Tibial artery (tissue), 4 donors: ENCODE measurements at regions not wholly inside any gene's neighbourhood (a gene's known extent, or its start where the extent isn't known, plus 50 kb on each side); places are given as distances from the start of the nearest gene placed in this dataset.
"Not testable (repeated sequence)": the region's sequence is repeated elsewhere in the genome, so short reads cannot be mapped to it uniquely, and the experiment has no call there.

ENCODE experiments used
- DNase-seq, 2 donors: peaks; one replicate each; pipeline ENCODE4 v3.0.0-alpha.2; 2019
- H3K27ac ChIP-seq, 2 donors: fragments of 200-600 bp; sonication (generic) in 1 of 2; 1 replicate in 1 of 2; 2 replicates in 1 of 2; pipeline ENCODE4 v1.5.1; 2018 to 2019; ENCODE audit warnings: mild to moderate bottlenecking in 1 of 2
- H3K27me3 ChIP-seq, 2 donors: fragments of 200-600 bp; sonication (generic) in 1 of 2; one replicate each; pipeline versions ENCODE4 v1.5.1 to v1.6.0; 2016 to 2019
- H3K36me3 ChIP-seq, 3 donors: fragments of 200-600 bp; sonication (generic) in 2 of 3; one replicate each; pipeline ENCODE4 v1.5.1; 2016 to 2019; ENCODE audit warnings: mild to moderate bottlenecking in 2 of 3
- H3K4me1 ChIP-seq, 4 donors: fragments of 200-600 bp; sonication (generic) in 2 of 4; 1 replicate in 3 of 4; 2 replicates in 1 of 4; pipeline ENCODE4 v1.5.1; 2016 to 2019
- H3K4me3 ChIP-seq, 2 donors: fragments of 200-600 bp; sonication (generic) in 1 of 2; 1 replicate in 1 of 2; 2 replicates in 1 of 2; pipeline ENCODE4 v1.5.1; 2018 to 2019; ENCODE audit warnings: mild to moderate bottlenecking in 2 of 2
- H3K9me3 ChIP-seq, 3 donors: fragments of 200-600 bp; sonication (generic) in 1 of 3; one replicate each; pipeline ENCODE4 v1.5.1; 2016 to 2019
- CTCF ChIP-seq, 2 experiments: fragments of 200-600 bp in 1 of 2; fragments of 450-650 bp in 1 of 2; IDR thresholded peaks; one replicate each; pipeline ENCODE4 v1.5.1; 2017 to 2019; ENCODE audit warnings: antibody characterized with exemption in 2 of 2, mild to moderate bottlenecking in 1 of 2, moderate library complexity in 1 of 2
- intact Hi-C: fragments of 100-400 bp; cut with DNase I; formaldehyde crosslinking; loops from one replicate; pipeline ENCODE4 v1.15.0; 2023; ENCODE audit warnings: low total_unique reads

DNA sequence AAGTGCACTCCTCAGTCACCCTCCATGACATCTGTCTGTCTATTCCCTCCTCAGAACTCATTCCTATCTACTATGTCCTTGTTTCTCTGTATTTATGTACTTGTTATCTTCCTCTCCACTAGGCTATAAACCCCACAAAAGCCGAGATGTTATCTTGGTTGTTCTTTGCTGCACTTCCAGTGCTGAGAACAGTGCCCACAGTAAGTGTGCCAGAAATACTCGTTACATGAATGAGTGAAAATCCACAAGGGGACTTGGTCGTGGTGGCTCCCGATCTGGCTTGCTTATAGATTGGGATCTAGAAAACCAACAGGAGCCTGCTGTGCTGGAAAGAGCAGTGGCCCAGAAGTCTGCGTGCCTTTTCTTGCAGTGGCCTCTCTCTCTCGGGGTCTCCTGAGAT, 111.9 kb upstream of the PRMT8 start:
- no peak for TF ChIP-seq CTCF (IDR thresholded peaks at IDR 0.05)
- H3K4me1 ChIP-seq = peaks cover 0 to 12% (median 3%) of the 10 kb centered on the region in 4 donors
- no peak for DNase-seq
- H3K9me3 ChIP-seq = no peaks in the 10 kb centered on the region
- no peaks in the 10 kb centered on the region for H3K36me3 ChIP-seq
- no peak overlapping the region for H3K27ac ChIP-seq
- intact Hi-C loops = no loop called here
- no peak overlapping the region for H3K4me3 ChIP-seq
- H3K27me3 ChIP-seq = no peaks in the 10 kb centered on the region

GRCh38 chr12:3380200-3381043, 110.6 kb upstream of the PRMT8 start:
- no peak for DNase-seq
- Histone ChIP-seq H3K36me3 (no peaks in the 10 kb centered on the region), H3K27me3 (no peaks in the 10 kb centered on the region), H3K4me1 (peaks cover 0 to 12% (median 3%) of the 10 kb centered on the region in 4 donors), H3K27ac (no peak overlapping the region), H3K9me3 (no peaks in the 10 kb centered on the region), H3K4me3 (no peak overlapping the region)
- TF ChIP-seq CTCF (IDR thresholded peaks at IDR 0.05) = no peak
- intact Hi-C loops = no loop called here

GRCh38 chr12:3381059-3382047, 109.7 kb upstream of the PRMT8 start:
- no peak for DNase-seq
- intact Hi-C loops = no loop called here
- no peak for TF ChIP-seq CTCF (IDR thresholded peaks at IDR 0.05)

DNA sequence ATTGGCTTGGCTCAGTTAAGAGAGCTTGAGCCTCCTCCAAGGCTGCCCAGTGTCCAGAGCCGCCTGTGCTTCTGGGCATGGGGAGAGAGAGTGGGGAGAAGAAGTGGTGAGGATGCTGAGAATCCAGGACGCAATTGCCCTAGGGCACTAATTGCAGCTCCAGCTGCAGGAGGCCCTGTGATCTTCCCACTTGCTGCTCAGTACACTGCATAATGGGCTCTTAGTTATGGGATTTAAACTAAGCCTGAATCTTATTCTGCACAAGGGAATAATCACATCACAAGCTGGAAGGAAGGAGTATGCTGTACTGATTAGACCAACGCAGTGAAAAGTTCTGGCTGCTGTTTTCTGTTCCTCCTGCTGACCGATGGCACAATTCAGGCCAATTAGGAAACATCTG, 101.0 kb upstream of the PRMT8 start:
- no peak overlapping the region for H3K27ac ChIP-seq
- H3K9me3 ChIP-seq = no peaks in the 10 kb centered on the region
- peaks cover 0 to 11% of the 10 kb centered on the region in 2 donors for H3K27me3 ChIP-seq
- intact Hi-C loops = no loop called here
- no peak for DNase-seq
- H3K36me3 ChIP-seq = no peaks in the 10 kb centered on the region
- no peaks in the 10 kb centered on the region for H3K4me1 ChIP-seq
- H3K4me3 ChIP-seq = no peak overlapping the region
- no peak for TF ChIP-seq CTCF (IDR thresholded peaks at IDR 0.05)

More at GRCh38 chr12:3381059-3382047, 109.7 kb upstream of the PRMT8 start:
- Histone ChIP-seq H3K9me3 (no peaks in the 10 kb centered on the region), H3K36me3 (no peaks in the 10 kb centered on the region), H3K27ac (no peak overlapping the region), H3K4me1 (peaks cover 0 to 12% (median 3%) of the 10 kb centered on the region in 4 donors), H3K27me3 (no peaks in the 10 kb centered on the region), H3K4me3 (no peak overlapping the region)

GRCh38 chr12:3397596-3397995, 93.4 kb upstream of the PRMT8 start:
- H3K4me1 ChIP-seq, H3K27ac ChIP-seq, intact Hi-C loops: not testable (repeated sequence)

More at GRCh38 chr12:3397596-3397995, 93.4 kb upstream of the PRMT8 start:
- not testable (repeated sequence) for H3K4me3 ChIP-seq, H3K9me3 ChIP-seq, H3K36me3 ChIP-seq, DNase-seq
- peaks cover 0 to 17% of the 10 kb centered on the region in 2 donors for H3K27me3 ChIP-seq
